GM12878 (cell line): ENCODE measurements at regions not wholly inside any gene's neighbourhood (a gene's known extent, or its start where the extent isn't known, plus 50 kb on each side); places are given as distances from the start of the nearest gene placed in this dataset.
A peak's percentile ranks its signal among the peaks of the same experiment; 100 is the strongest.

Experiments
- ATAC-seq: fragments of 200-7000 bp; cut with Tn5 transposase; 3 replicates; pipeline ENCODE4 v1.9.1; 2020; ENCODE audit warnings: mild to moderate bottlenecking, moderate library complexity
- BruUV-seq: library from RNA; stranded (reverse); fragments of 400-500 nt; replicated peaks from 2 replicates; lab custom pipeline; 2021; lab: Mats Ljungman, UMichigan
- CTCF ChIA-PET: fragments of 300-600 bp; sonication (Branson Sonifier 250); formaldehyde crosslinking; extraction: SDS; loops from one replicate; lab custom pipeline; 2021; ENCODE audit warnings: inconsistent platforms; lab: Yijun Ruan, JAX
- POLR2A ChIA-PET: fragments of 350-600 bp; formaldehyde crosslinking; extraction: SDS; loops from one replicate; lab custom pipeline; 2021; ENCODE audit warnings: inconsistent platforms; lab: Charles Lee
- RAD21 ChIA-PET: fragments of 300-600 bp; sonication (Branson Sonifier 250); formaldehyde crosslinking; loops from one replicate; lab custom pipeline; 2023; ENCODE audit warnings: antibody characterized with exemption; ENCODE audit not compliant: unreplicated experiment; lab: Charles Lee
- SMC1A ChIA-PET: fragments of 300-600 bp; sonication (Branson Sonifier 250); formaldehyde crosslinking; loops from one replicate; lab custom pipeline; 2023; ENCODE audit not compliant: unreplicated experiment, uncharacterized antibody; lab: Charles Lee
- DNase-seq: peaks from one replicate; pipeline ENCODE4 v3.0.0-alpha.2; 2011; ENCODE audit warnings: low read depth, low spot score
- FAIRE-seq: peaks from 3 replicates; lab custom pipeline; 2011; peaks lifted over from hg19 to GRCh38; lab: Jason Lieb, UNC
- H2AFZ ChIP-seq: 2 replicates; pipeline ENCODE4 v1.6.0; 2011; ENCODE audit warnings: low read depth, low read length, control low read depth; ENCODE audit not compliant: control insufficient read depth
- H3K27ac ChIP-seq: 2 replicates; pipeline ENCODE4 v1.5.1; 2011; ENCODE audit warnings: control low read depth; ENCODE audit not compliant: control insufficient read depth, insufficient read depth
- H3K27me3 ChIP-seq, 2 experiments: replicated peaks in 1 of 2; 2 replicates each; pipeline versions ENCODE4 v1.6.0 to v1.6.1; 2011; ENCODE audit warnings: low read length in 1 of 2; ENCODE audit not compliant: control insufficient read depth in 2 of 2, insufficient read depth in 2 of 2
- H3K36me3 ChIP-seq, 2 experiments: 2 replicates each; pipeline ENCODE4 v1.5.1; 2011; ENCODE audit warnings: low read length in 1 of 2; ENCODE audit not compliant: control insufficient read depth in 2 of 2, insufficient read depth in 2 of 2
- H3K4me1 ChIP-seq: 2 replicates; pipeline ENCODE4 v1.6.1; 2011; ENCODE audit warnings: mild to moderate bottlenecking, low read length, moderate library complexity, mixed read lengths; ENCODE audit not compliant: control insufficient read depth, insufficient read depth
- H3K4me2 ChIP-seq: 2 replicates; pipeline ENCODE4 v1.6.0; 2011; ENCODE audit warnings: control low read depth; ENCODE audit not compliant: control insufficient read depth, insufficient read depth
- H3K4me3 ChIP-seq: fragments of 200-600 bp; sonication (generic); 2 replicates; pipeline ENCODE4 v1.5.1; 2016
- H3K79me2 ChIP-seq: 2 replicates; pipeline ENCODE4 v1.6.0; 2011; ENCODE audit warnings: low read length; ENCODE audit not compliant: control insufficient read depth, insufficient read depth
- H3K9ac ChIP-seq: 2 replicates; pipeline ENCODE4 v1.8.0; 2011; ENCODE audit warnings: low read length, control low read depth, mixed read lengths; ENCODE audit not compliant: control insufficient read depth, insufficient read depth
- H3K9me3 ChIP-seq: replicated peaks from 3 replicates; pipeline ENCODE4 v1.5.1; 2011; ENCODE audit warnings: mild to moderate bottlenecking, low read length; ENCODE audit not compliant: control insufficient read depth, insufficient read depth
- H4K20me1 ChIP-seq: 2 replicates; pipeline ENCODE4 v1.6.0; 2011; ENCODE audit not compliant: control insufficient read depth, insufficient read depth
- IRF5 ChIP-seq: fragments of 450-650 bp; IDR thresholded peaks from 2 replicates; pipeline ENCODE4 v1.6.1; 2017; ENCODE audit warnings: borderline replicate concordance
- NFIC ChIP-seq: IDR thresholded peaks from 2 replicates; pipeline ENCODE4 v1.6.1; 2012; ENCODE audit warnings: low read depth, mild to moderate bottlenecking, inconsistent platforms, low read length, moderate library complexity
- NFXL1 ChIP-seq: fragments of 450-650 bp; IDR thresholded peaks from 2 replicates; pipeline ENCODE4 v1.6.1; 2017; ENCODE audit warnings: antibody characterized with exemption, mild to moderate bottlenecking, borderline replicate concordance
- NRF1 ChIP-seq: conservative IDR thresholded peaks from 2 replicates; pipeline ENCODE4 v1.6.1; 2011; ENCODE audit warnings: mild to moderate bottlenecking, low read depth, low read length, improper control_type of control experiment
- PKNOX1 ChIP-seq: fragments of 450-650 bp; IDR thresholded peaks from 2 replicates; pipeline ENCODE4 v1.6.1; 2016; ENCODE audit warnings: mild to moderate bottlenecking
- RAD21 ChIP-seq: IDR thresholded peaks from 2 replicates; pipeline ENCODE4 v1.6.1; 2011; ENCODE audit warnings: mild to moderate bottlenecking, low read depth, low read length, moderate library complexity; ENCODE audit not compliant: insufficient read depth
- SMAD5 ChIP-seq: IDR thresholded peaks from 2 replicates; pipeline ENCODE4 v1.6.1; 2016; ENCODE audit warnings: antibody characterized with exemption, low read depth
- SPI1 ChIP-seq: IDR thresholded peaks from 2 replicates; pipeline ENCODE4 v1.6.1; 2011; ENCODE audit warnings: low read depth, mild to moderate bottlenecking, low read length, moderate library complexity, borderline replicate concordance; ENCODE audit not compliant: insufficient read depth
- WGBS: methylation state at CpG from one replicate; pipeline ENCODE4 v1.1.6; 2016; ENCODE audit warnings: low lambda C conversion rate; ENCODE audit not compliant: insufficient replicate concordance, insufficient coverage; ENCODE audit errors: missing lambda C conversion rate; 5-methylcytosine and 5-hydroxymethylcytosine counted together
- in situ Hi-C: fragments of 300-500 bp; cut with MboI; formaldehyde crosslinking; loops from 9 replicates; pipeline ENCODE4 v1.14.3; 2018; ENCODE audit warnings: mixed read lengths
- intact Hi-C: fragments of 100-400 bp; cut with micrococcal nuclease; formaldehyde crosslinking; loops from one replicate; pipeline ENCODE4 v1.14.2; 2022; ENCODE audit not compliant: unreplicated experiment
- TF ChIP-seq, protein P1 (sequence below): IDR thresholded peaks from 2 replicates; pipeline ENCODE4 v1.6.1; 2012; ENCODE audit warnings: low read depth, low read length, improper control_type of control experiment
- TF ChIP-seq, protein P2 (sequence below): IDR thresholded peaks from 2 replicates; pipeline ENCODE4 v1.6.1; 2012; ENCODE audit warnings: low read length, inconsistent platforms

DNA sequence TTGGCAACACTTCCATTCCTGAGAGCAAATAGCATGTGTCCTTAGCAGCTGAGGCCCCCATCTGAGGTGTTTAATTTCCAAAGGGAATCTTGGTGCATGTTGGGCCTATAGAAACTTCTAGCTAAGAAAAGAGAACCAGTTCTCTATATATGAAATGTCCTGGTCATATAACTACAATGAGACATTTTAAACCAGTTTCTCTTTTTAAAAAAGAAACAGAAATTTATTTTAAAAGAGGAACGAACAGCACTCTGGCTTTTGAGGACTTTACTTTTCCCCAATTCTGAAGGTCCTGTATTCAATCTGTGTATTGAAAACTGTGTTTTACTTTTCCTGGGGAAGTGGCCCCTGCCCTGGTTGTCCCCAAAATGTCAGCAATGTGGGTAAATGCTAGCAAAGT lies 94.0 kb upstream of the FOXN2 start:
- Histone ChIP-seq H3K4me2 (peak overlapping the region; percentile 4; the same call in 1 of the 2 replicates), H2AFZ (peak overlapping the region; percentile 72), H3K27me3 (no peaks in the 10 kb centered on the region), H3K9ac (no peak overlapping the region; the same call in 1 of the 2 replicates), H3K36me3 (no peaks in the 10 kb centered on the region), H3K4me1 (peaks cover 12% of the 10 kb centered on the region), H3K27ac (peak overlapping the region; percentile 53), H4K20me1 (no peaks in the 10 kb centered on the region), H3K79me2 (no peaks in the 10 kb centered on the region), H3K9me3 (no peaks in the 10 kb centered on the region; the same call in 2 of the 3 replicates), H3K4me3 (no peak overlapping the region)
- in situ Hi-C loops: no loop called here
- CTCF ChIA-PET: interaction anchor here (0.5 kb wide), 1 partner anchor 189 kb away, joined by 3 read pairs; no protein-coding TSS in a partner anchor
- intact Hi-C loops: no loop called here
- BruUV-seq: no TSS peak
- DNase-seq (no peak), FAIRE-seq (no peak), ATAC-seq (peak; percentile 50)
- SMC1A ChIA-PET: interaction anchor here (0.8 to 1.6 kb wide), 5 partner anchors 11 to 228 kb away, joined by 3 to 5 read pairs (median 3); no protein-coding TSS in a partner anchor
- TF ChIP-seq, protein P1, sequence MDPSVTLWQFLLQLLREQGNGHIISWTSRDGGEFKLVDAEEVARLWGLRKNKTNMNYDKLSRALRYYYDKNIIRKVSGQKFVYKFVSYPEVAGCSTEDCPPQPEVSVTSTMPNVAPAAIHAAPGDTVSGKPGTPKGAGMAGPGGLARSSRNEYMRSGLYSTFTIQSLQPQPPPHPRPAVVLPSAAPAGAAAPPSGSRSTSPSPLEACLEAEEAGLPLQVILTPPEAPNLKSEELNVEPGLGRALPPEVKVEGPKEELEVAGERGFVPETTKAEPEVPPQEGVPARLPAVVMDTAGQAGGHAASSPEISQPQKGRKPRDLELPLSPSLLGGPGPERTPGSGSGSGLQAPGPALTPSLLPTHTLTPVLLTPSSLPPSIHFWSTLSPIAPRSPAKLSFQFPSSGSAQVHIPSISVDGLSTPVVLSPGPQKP: no peak
- TF ChIP-seq NRF1: no peak
- no peak for TF ChIP-seq NFIC
- POLR2A ChIA-PET: no interaction called here
- 0% methylated on average over 1 of the region's 1 CpG for WGBS
- RAD21 ChIA-PET: interaction anchor here (0.6 to 1.6 kb wide), 2 partner anchors 20 to 99 kb away, joined by 4 to 6 read pairs; no protein-coding TSS in a partner anchor

DNA sequence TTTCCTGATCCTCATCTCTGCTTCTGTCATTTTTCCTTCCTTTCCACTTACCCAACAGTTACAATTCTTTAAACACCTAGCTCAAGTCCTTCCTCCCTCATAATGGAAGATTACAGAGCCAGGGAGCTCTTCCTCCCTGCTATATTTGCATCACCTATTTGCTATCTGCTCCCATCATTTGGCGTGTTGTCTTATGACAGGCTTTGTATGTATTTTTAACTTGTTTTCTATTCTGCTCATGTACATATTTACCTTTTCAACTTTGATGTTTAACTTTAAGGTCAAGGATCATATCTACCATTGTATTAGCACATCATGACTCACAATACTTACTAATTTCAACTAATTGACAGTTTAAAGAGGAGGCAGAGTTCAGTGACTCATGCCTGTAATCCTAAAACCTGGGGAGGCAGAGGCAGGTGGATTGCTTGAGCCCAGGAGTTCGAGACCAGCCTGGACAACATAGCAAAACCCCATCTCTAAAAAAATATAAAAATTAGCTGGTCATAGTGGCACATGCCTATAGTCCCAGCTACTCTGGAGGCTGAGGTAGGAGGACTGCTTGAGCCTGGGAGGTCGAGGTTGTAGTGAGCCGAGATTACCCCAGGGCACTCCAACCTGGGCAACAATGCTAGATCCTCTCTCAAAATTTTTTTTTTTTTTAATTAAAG lies 92.5 kb upstream of the FOXN2 start:
- H3K36me3 ChIP-seq: no peaks in the 10 kb centered on the region
- peak; percentile 35; the same call in 2 of the 3 replicates for ATAC-seq
- POLR2A ChIA-PET: interaction anchor here (0.9 kb wide), 1 partner anchor 8 kb away, joined by 3 read pairs; no protein-coding TSS in a partner anchor
- DNase-seq: no peak
- 43% methylated on average over 4 of the region's 4 CpGs for WGBS
- H3K27me3 ChIP-seq: no peaks in the 10 kb centered on the region
- BruUV-seq: no TSS peak
- intact Hi-C loops (no loop called here), in situ Hi-C loops (no loop called here)
- no peaks in the 10 kb centered on the region for H3K79me2 ChIP-seq
- no peak overlapping the region for H3K4me2 ChIP-seq
- H3K4me1 ChIP-seq: peaks cover 12% of the 10 kb centered on the region
- peak; percentile 59 for FAIRE-seq
- RAD21 ChIA-PET: interaction anchor here (1.0 to 1.6 kb wide), 2 partner anchors 21 to 91 kb away, joined by 3 to 6 read pairs; no protein-coding TSS in a partner anchor
- SMC1A ChIA-PET: interaction anchor here (1.0 to 1.6 kb wide), 2 partner anchors 8 to 12 kb away, joined by 4 to 5 read pairs; no protein-coding TSS in a partner anchor
- no peak overlapping the region for H3K4me3 ChIP-seq
- no peaks in the 10 kb centered on the region; the same call in 2 of the 3 replicates for H3K9me3 ChIP-seq
- H3K9ac ChIP-seq: no peak overlapping the region
- CTCF ChIA-PET: no interaction called here
- no peaks in the 10 kb centered on the region for H4K20me1 ChIP-seq
- H3K27ac ChIP-seq: no peak overlapping the region
- no peak overlapping the region for H2AFZ ChIP-seq
- TF ChIP-seq RAD21: no peak
- no peak for TF ChIP-seq IRF5
- no peak for TF ChIP-seq SPI1
- TF ChIP-seq SMAD5: no peak
- TF ChIP-seq, protein P2, sequence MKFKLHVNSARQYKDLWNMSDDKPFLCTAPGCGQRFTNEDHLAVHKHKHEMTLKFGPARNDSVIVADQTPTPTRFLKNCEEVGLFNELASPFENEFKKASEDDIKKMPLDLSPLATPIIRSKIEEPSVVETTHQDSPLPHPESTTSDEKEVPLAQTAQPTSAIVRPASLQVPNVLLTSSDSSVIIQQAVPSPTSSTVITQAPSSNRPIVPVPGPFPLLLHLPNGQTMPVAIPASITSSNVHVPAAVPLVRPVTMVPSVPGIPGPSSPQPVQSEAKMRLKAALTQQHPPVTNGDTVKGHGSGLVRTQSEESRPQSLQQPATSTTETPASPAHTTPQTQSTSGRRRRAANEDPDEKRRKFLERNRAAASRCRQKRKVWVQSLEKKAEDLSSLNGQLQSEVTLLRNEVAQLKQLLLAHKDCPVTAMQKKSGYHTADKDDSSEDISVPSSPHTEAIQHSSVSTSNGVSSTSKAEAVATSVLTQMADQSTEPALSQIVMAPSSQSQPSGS: no peak; the same call in 1 of the 2 replicates
- no peak for TF ChIP-seq PKNOX1
- TF ChIP-seq NFXL1: no peak
